ENCODE measurements at regions not wholly inside any gene's neighbourhood (a gene's known extent, or its start where the extent isn't known, plus 50 kb on each side); places are given as distances from the start of the nearest gene placed in this dataset.

DNA sequence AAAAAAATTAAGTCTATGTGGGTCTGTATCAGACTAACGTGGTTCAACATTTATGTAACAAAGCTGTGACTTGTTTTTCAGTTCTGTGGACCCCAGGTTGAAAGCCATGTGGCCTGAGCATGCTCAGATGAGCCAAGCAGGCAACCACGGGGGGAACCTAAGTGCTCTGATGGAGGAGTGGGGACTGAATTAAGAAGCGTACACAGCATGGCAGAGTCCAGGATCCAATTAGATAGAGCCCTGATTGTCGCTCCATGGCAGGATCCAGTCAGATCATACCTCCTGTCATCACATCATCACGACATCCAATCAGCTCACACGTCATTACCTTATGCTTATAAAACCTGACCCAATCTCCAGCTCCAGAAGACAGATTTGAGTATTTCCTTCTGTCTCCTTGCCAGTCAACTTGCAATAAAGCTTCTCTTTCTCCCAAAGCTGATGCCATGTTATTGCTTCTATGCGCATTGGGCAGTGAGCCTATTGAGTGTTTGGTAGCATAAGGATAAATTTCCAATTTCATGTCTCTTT lies 1013.1 kb upstream of the TMEM132C start (continued):
- TF ChIP-seq ZNF331 (CRISPR knock-in tag; IDR thresholded peaks at IDR 0.05; ENCODE audit: low read depth) = no peak
- no peak for TF ChIP-seq EZH2phosphoT487 (IDR thresholded peaks at IDR 0.05; ENCODE audit: unreplicated experiment)
- TF ChIP-seq NANOG (IDR thresholded peaks at IDR 0.05; ENCODE audit: borderline replicate concordance) = no peak
- TF ChIP-seq, protein P1, sequence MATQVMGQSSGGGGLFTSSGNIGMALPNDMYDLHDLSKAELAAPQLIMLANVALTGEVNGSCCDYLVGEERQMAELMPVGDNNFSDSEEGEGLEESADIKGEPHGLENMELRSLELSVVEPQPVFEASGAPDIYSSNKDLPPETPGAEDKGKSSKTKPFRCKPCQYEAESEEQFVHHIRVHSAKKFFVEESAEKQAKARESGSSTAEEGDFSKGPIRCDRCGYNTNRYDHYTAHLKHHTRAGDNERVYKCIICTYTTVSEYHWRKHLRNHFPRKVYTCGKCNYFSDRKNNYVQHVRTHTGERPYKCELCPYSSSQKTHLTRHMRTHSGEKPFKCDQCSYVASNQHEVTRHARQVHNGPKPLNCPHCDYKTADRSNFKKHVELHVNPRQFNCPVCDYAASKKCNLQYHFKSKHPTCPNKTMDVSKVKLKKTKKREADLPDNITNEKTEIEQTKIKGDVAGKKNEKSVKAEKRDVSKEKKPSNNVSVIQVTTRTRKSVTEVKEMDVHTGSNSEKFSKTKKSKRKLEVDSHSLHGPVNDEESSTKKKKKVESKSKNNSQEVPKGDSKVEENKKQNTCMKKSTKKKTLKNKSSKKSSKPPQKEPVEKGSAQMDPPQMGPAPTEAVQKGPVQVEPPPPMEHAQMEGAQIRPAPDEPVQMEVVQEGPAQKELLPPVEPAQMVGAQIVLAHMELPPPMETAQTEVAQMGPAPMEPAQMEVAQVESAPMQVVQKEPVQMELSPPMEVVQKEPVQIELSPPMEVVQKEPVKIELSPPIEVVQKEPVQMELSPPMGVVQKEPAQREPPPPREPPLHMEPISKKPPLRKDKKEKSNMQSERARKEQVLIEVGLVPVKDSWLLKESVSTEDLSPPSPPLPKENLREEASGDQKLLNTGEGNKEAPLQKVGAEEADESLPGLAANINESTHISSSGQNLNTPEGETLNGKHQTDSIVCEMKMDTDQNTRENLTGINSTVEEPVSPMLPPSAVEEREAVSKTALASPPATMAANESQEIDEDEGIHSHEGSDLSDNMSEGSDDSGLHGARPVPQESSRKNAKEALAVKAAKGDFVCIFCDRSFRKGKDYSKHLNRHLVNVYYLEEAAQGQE (IDR thresholded peaks at IDR 0.05; ENCODE audit: unreplicated experiment) = no peak
- TF ChIP-seq JUNB (IDR thresholded peaks at IDR 0.05; ENCODE audit: unreplicated experiment) = no peak
- TF ChIP-seq, protein P2, sequence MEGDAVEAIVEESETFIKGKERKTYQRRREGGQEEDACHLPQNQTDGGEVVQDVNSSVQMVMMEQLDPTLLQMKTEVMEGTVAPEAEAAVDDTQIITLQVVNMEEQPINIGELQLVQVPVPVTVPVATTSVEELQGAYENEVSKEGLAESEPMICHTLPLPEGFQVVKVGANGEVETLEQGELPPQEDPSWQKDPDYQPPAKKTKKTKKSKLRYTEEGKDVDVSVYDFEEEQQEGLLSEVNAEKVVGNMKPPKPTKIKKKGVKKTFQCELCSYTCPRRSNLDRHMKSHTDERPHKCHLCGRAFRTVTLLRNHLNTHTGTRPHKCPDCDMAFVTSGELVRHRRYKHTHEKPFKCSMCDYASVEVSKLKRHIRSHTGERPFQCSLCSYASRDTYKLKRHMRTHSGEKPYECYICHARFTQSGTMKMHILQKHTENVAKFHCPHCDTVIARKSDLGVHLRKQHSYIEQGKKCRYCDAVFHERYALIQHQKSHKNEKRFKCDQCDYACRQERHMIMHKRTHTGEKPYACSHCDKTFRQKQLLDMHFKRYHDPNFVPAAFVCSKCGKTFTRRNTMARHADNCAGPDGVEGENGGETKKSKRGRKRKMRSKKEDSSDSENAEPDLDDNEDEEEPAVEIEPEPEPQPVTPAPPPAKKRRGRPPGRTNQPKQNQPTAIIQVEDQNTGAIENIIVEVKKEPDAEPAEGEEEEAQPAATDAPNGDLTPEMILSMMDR (conservative IDR thresholded peaks at IDR 0.05; ENCODE audit: low read depth in 2 of 2) = no peak

DNA sequence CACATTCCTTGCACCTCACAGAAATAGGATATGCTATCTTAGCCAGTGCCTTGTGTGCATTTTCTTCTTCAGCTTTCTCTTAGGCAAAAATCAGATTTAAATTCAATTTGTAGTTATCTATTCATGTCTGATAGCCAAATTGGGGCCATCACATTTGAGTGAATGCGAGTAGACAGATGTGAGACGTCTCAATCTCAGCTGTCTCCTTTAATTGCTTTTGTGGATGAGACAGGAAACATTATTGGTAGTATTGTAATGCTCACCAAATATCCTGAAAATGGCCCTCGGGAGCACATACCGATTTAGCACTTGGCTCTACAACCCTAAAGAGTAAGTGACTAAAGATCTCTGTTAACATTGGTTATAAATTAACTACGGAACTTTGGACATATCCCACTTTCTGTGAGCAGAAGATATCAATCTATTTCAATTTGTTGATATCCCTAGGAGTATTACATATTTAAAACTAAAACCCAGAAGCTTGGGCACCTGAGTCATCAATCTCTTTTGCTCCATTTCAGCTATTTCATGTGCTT lies 1012.5 kb upstream of the TMEM132C start:
- ATAC-seq = no peak
- Mint-ChIP-seq H3K4me3 (no peak overlapping the region), H3K4me1 (no peaks in the 10 kb centered on the region), H3K9me3 (peaks cover 92% of the 10 kb centered on the region), H3K27ac (no peak overlapping the region), H3K36me3 (ENCODE audit: low read depth) (peaks cover 21% of the 10 kb centered on the region; the same call in 2 of the 3 replicates), H3K27me3 (ENCODE audit: insufficient read depth, low read depth, poor library complexity) (no peaks in the 10 kb centered on the region)
- Histone ChIP-seq H3K36me3 (ENCODE audit: insufficient read depth) (no peaks in the 10 kb centered on the region), H4K20me1 (replicated peaks; ENCODE audit: insufficient read depth) (no peaks in the 10 kb centered on the region), H3K79me2 (replicated peaks; ENCODE audit: insufficient read depth) (no peaks in the 10 kb centered on the region), H3K27ac (ENCODE audit: low read depth) (no peak overlapping the region), H3K4me2 (no peak overlapping the region), H3K9me2 (ENCODE audit: insufficient read depth) (no peaks in the 10 kb centered on the region), H2AFZ (no peak overlapping the region), H3K4me1 (ENCODE audit: insufficient read depth) (no peaks in the 10 kb centered on the region), H3K27me3 (ENCODE audit: insufficient read depth) (no peaks in the 10 kb centered on the region), H3K4me3 (no peak overlapping the region), H3F3A (replicated peaks; ENCODE audit: low read depth) (no peaks in the 10 kb centered on the region)
- DNase-seq (ENCODE audit: low spot score) = no peak
- TF ChIP-seq, protein P2 (conservative IDR thresholded peaks at IDR 0.05; ENCODE audit: low read depth in 2 of 2) = no peak
- TF ChIP-seq CREB1 (CRISPR knock-in tag; IDR thresholded peaks at IDR 0.05; ENCODE audit: low read depth) = no peak
- TF ChIP-seq EZH2 (IDR thresholded peaks at IDR 0.05; ENCODE audit: low read depth, unreplicated experiment) = no peak
- TF ChIP-seq, protein P3, sequence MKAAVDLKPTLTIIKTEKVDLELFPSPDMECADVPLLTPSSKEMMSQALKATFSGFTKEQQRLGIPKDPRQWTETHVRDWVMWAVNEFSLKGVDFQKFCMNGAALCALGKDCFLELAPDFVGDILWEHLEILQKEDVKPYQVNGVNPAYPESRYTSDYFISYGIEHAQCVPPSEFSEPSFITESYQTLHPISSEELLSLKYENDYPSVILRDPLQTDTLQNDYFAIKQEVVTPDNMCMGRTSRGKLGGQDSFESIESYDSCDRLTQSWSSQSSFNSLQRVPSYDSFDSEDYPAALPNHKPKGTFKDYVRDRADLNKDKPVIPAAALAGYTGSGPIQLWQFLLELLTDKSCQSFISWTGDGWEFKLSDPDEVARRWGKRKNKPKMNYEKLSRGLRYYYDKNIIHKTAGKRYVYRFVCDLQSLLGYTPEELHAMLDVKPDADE (IDR thresholded peaks at IDR 0.05) = no peak
